SIG-M5 (cell line): ENCODE measurements at regions not wholly inside any gene's neighbourhood (a gene's known extent, or its start where the extent isn't known, plus 50 kb on each side); places are given as distances from the start of the nearest gene placed in this dataset.

ENCODE experiments used
- DNase-seq: peaks from one replicate; lab custom pipeline; 2025; lab: John Stamatoyannopoulos, UW

DNA sequence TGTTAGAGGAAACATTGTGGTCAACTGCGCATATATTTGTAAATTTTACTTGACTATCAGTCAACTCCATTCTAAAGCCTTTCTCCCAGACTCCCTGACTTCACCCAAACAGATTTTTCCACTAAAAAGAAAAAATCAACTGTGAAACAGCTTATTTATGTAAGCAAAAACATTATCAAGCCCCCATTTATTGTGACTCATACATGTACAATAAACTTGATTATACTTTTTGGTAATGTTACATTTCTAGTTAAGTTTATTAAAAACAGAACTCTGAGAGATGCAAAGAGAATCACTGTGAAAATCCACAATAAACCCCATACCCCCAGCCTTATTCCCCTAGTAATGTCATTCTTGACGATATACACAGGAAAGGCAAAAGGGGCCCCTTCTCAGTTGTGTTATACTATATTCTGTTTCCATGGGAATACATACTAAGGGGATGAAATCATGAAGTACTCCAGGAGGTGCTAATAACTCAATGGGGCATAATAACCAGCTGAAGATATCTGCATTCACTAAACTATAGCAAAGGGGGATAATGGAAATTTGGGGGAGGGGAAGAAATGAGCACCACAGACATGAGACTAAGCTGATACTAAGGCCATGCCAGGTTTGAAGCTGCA lies 616.0 kb downstream of the ACTL7B start:
- no peak for DNase-seq

DNA sequence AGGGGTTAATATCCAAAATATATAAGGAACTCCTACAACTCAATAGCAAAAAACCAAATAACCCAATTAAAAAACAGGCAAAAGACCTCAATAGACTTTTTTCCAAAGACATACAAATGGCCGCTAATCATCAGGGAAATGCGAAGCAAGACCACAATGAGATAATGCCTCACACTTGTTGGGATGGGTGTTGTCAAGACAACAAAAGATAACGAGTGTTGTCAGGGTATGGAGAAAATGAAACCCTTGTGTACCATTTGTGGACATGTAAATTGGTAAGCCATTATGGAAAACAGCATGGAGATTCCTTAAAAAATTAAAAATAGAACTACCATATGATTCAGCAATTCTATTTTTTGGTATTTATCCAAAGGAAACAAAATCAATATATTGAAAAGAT lies 620.2 kb downstream of the ACTL7B start:
- DNase-seq = no peak

DNA sequence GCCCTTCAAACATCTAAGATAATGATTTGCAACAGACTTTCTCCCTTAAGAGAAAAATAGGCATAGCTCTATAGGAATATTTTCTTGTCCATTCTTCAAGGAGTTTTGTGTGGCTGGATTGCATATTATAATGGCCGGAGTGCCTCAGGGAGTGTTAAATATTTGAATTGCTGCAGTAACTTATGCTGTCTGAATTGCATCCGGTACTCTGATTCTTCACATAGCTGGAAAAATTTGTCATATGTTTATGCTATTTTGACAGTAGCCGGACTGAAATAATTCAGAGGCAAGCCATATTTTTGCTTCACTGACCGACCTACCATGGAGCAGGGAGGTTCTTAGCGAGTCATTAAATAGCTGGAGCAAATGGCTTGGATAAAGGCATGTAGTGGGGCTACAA lies 621.0 kb downstream of the ACTL7B start:
- DNase-seq = no peak

DNA sequence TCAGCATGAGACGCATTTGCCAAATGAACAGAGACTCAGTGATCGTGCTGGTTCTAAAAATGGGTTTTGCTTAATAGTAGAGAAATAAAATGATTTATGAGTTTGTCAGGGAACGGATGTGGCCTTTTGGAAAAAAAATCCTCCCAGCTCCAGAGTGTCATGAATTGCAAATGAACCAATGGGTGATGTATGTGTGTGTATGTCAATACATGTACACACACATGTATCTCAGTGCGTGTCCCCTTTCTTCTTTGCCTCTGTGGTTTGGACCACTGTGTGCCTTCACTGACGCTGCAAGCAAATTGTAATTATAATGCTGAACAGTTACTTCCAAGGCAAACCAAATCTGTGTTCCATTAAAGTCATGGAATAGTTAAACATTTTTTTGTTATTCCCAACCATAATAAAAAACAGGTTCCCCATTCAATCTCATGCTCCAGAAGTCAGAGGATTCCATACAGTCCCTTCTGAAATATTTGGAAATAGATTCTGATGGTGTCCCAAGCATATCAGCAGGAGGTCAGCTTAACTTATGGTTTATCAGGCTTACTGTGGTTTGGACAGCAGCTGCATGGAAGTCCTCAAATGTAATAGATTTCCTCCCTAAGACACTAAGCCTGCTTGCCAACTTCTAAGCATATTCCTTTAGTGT lies 630.5 kb downstream of the ACTL7B start:
- no peak for DNase-seq

DNA sequence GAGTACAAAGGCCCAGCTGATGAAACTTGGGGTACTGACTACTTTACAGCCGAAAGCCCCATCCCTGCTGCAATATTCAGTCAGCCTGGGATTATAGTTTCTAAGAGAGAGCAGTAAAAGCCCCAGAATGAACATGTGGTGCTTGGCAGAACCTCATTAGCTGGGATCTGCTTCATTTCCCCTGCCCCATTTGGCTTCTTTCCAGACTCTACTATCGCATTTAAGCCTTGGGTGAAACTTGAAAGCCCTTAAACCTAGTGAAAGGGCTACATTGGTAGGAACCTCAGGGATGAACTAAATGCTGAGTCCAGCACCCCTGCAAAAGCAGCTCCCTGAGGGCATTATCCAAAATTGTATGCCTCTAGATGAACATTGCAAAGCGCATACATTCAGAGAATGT lies 631.1 kb downstream of the ACTL7B start:
- DNase-seq = no peak

DNA sequence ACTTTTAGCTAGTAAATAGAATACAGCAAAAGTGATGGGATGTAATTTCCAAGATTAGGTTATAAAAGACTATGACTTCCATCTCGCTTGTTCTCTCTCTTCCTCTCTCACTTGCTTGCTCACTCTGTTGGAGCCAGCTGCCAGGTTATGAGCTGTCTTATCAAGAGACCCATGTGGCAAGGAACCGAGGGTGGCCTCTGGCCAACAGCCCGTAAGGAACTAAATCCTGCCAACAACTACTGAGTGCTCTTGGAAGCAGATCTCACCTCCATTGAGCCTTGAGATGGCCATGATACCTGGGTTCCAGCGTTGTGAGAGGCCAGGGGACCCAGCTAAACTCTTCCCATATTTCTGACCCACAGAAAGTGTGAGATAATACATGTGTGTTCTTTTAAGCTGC lies 636.1 kb downstream of the ACTL7B start:
- no peak for DNase-seq

DNA sequence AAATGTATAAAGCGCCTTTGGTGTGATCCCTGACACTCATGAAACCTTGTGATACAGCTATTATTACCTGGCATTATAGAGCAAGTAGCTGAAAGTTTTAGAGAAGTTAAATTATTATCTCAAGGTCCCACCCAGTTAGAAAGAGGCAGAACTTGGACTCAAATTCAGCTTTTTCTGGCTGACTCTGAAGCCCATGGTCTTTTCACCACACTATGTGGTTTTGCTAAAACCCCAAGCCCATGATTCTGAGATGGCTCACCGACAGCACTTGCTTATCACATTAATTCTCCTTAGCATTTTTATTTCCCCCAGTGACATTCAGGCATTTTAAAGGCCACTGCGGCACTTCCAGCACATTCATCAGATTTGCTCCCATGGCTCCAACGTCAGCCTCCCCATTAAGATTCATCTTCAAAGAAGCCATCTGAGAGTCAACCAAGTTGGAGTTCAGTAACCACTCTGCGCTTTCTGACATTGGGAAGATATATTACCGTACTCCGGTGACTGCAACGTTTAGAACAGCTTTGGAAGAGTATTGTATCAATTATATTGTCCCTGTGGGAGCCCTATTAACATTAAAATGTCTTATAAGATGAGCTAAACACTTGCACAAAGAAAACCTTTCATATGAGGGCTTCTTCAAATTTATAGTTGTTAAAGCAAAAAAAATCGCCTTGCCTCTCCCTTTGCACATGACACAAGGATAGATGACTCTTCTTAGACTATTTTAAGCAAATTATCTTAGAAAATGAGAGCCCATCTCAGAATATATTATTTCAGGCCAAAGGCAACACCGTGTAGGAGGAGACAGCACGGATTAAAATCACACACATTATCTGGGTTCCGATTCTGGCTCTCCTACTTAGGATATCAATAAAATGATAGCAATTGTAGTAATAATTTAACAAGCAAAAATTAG lies 638.1 kb downstream of the ACTL7B start:
- no peak for DNase-seq

DNA sequence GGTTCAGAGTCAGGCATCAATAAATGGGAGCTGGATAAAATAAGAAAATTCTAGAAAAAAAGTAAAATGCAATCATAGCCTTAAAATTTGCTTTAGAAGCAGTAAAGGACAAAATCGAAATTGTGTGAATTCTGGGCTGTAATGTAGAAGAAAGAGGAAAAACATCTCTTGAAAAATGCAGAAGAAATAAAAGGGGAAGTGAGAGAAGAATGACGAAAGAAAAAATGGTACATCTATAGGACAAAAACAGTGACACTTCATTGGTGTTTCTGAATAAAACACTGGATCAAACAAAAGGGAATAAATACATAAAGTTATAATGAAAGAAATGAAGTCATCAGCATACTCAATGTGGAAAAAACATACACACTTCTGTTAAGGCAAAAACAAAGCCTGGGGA lies 642.3 kb downstream of the ACTL7B start:
- DNase-seq = peak; percentile 5

DNA sequence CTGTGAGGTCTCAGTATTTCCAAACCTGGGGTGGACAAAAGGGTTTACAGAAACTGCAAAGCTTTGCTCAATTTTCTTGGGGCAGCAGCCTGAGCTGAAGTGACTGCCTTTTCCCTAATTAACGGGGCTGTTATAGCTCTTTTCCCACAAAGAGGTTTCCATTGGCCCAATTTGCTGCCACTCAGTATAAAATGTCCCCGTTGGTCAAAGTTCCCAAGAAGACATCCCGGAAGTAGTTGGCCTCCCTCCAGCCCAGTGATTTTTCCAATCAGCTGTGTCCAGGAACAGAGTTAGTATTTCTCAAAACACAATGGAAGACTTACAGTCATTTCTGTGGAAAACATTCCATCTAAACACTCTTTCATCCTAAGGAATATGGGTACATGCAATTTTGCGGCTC lies 643.6 kb downstream of the ACTL7B start:
- DNase-seq = no peak

DNA sequence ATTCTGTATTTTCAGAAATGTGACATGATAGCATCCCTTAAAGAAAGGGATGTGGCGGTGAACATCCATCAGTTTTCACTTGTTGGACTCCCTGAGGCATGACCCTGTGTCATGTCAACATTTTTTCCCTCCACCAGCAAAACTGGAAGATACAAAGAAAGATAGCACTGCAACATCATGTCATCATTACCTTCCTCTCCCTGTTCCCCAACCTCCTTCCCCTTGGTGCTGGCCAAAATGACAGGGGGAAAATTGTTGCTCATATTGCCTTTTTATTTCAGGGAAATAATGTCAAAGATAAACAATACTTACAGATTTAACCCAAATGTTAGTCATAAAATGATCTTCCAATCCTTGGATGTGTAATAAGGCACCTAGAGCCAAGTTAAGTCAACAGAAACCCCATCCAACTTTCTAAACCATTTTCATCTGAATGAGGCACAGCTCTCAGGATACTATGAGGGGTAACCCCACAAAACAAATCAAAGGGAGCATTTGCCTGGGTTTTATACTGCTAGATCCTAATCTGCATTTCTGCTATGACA lies 644.3 kb downstream of the ACTL7B start:
- no peak for DNase-seq

DNA sequence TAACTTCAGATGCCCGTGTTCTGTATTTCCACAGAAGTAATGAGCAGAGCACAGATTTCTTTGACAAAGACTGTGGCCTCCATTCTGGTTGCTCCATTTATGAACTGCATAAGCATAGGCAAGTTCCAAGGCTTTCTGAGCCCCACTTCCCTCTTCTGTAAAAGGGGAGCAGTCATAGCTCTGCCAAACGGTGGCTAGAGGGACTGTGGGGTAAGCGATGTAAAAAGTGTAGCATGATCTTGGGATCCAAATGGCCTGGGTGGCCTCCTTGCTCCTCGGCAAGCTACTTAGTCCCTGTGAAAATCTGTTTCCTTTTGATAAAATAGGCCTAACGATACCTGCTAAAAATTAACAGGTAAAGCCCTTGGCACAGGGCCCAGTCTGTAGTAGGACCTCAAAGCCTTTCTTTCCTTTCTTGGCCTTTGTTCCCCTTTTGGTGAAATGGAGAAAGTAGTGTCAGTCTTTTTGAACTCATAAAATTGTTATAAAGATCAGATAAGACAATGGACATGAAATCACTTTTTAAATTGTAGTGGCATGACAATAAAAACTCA lies 646.6 kb downstream of the ACTL7B start:
- no peak for DNase-seq

DNA sequence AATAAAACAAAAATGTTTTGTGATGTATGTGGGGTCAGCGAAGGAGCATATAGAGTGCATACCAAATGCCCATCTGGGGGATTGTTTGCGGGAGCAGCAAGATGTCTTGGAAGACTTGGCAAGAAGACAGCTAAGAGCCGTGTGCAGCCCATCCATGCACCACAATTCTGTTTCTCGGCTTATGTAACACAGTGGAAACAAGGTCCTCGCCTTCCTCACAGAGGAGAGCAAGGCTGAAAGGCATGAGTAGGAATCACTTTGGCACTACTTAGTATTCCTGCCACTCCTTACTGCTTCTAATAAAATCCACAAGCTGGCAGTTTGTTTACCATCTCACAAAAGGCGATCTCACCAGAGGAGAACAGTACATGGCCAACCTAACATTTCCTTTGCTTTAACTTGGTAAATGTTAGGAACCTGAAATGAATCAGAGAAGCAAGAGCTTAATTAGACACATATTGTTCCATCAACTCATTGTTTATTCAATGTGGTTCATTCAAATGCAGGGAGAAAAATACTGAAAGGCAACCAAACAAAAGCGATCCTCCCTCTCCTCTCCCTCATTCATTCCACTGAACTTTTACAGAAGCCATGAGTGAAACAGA lies 648.1 kb downstream of the ACTL7B start:
- no peak for DNase-seq

DNA sequence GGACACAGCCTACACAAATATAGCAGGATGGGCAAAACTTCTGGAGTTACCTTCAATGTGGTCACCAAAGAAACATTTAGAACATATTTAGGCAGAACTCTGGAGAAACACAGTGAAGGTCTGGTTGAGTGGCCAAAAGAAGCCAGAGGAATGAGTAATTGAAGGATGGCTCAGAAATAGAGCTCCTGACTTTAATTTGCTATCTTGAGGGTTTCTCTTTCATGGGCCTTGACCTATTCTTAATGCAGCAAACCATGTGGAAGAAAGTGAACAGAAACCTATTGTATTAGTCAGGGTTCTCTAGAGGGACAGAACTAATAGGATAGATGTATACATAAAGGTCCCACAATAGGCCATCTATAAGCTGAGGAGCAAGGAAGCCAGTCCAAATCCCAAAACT lies 650.5 kb downstream of the ACTL7B start:
- no peak for DNase-seq

DNA sequence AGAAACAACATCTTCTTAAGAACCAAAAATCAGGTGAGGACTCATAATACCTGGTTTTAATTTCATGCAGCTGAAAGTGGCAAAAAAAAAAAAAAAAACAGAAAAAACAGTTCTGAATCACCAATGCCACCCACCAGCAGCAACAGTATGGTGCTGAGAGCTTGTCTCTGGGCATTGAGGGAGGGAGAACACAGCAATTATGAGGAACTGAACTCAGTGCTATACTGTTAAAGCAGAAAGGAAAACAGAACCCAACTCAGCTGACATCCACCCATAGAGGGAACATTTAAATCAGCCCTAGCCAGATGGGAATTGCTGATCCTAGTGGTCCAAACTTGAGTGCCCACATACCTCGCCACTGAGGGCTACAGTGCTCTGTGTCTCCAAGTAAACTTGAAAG lies 657.9 kb downstream of the ACTL7B start:
- DNase-seq = no peak

DNA sequence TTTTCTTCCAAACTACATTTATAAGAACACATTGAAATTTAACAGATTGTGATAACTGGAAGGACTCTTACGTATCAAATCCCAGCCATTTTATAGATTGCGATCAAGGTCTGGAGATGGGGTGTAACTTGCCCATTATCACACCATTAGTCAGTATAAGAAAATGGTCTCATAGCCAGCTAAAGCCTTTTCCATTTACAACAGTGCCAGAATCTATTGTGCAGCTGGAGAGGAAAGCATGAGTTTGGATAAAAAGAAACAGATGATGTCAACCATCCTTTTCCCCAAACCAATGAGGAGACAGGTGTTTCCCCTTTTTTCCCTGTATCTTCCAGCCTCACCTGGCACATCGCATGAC lies 658.8 kb downstream of the ACTL7B start:
- DNase-seq = no peak

DNA sequence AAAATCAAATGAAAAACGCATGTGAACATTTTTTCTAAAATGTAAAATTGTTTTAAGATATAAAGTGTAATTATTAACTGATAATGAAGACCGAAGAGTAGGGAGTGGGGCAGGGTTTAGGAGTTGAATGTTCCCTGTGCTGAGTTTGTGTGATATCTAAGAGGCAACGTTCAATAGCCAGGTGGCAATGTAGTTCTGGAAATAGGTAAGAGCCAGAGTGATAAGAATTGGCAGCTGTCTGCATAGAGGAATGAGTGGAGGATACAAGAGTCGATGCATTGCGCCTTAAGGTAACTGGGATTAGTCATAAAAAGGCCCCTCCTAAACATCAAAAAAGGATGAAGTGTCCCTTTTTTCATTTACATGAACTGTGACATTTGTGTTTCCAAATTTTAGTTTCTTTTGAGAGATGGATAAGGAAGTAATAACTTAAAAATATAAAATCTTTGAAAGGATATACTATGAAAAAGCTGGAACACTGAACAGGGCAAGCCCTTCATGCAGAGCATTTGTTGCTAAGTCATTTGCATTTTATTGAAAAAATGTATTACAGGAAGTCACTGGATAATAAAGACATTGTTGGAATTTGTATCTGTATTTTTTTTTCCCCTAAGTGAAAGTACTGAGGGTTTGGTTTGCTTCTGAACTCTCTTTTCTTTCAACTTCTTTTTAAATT lies 659.3 kb downstream of the ACTL7B start:
- DNase-seq = no peak

DNA sequence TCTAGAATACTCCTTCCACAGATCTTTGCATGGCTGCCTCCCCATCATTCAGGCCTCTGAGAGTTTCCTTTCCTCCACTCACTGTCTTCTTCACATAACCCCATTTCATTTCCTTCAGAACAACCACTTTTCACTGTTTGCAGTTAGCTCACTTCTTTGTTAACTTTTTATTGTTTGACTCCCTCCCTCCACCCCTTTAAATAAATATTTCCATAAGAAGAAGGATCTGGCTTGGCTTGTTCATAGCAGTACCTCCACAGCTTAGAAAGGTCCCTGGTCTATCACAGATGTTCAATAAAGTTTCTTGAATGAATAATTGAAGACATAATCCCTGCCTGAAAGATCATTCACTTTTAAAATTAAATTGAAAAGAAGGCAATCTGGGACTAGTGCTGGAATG lies 661.6 kb downstream of the ACTL7B start:
- no peak for DNase-seq

DNA sequence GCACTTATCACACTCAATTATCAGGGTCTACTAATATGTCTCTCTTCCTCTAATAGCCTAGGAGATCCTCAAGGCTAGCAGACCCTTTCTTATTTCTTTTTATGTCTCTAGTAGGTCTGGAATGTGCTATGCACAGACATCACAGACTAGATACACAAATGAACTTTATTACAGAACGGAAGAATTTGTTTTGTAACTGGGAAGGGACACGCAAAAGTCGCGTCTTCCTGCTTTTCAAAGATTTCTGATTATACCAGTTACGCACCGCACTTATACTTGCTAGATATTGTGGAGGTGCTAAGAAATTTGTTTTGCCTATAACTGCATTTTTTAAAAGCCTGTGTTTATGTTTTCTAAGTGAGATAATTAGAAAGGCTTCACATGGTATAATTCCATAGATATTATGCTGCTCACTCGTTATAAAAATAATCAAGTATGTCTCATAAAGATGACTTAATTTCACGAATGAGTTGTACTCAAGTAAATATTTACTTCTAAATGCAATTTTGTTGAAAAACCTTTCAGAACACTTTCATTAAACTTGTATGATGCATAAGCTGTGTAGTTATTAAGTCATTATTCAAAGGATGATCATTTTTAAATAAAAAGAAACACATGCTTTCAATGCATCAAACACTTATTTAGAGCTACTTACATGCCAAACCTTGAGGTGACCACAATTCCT lies 662.6 kb downstream of the ACTL7B start:
- no peak for DNase-seq

DNA sequence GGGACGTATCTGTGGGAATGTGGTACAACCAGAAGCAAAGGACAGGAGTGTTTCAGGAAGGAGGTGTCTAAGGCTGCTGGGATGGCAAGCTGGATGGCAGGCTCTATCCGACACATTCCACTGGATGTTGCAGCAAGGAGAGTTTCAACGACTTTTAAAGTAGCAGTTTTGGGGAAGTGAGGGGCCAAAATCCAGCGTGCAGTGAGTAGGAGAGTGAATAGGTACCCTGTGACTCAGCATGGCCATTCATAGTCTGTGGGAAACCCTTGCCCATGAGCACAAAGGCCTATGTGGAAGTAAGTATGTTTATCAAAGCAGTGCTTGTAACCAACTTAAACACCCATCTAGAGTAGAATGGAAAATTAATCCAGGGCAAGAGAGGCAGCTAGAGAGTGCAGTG lies 664.7 kb downstream of the ACTL7B start:
- no peak for DNase-seq

DNA sequence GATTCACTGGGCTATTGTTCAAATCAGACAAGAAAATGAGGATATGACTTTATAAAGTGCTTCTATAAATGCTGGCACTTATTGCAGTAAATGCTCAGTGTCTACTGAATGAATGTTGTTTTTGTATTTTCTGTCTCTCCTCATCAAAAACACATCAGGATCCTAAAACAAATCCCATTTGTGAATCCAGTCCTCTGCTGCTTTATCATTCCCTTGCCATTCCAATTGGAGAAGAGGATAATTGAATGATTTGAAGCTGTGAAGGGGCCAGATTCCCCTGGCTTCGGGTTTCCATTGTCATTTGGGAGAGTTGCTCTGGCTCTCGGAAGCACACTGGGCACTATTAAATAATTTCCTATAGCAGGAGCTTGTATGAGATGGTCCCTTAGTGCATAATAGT lies 666.8 kb downstream of the ACTL7B start:
- DNase-seq = no peak

DNA sequence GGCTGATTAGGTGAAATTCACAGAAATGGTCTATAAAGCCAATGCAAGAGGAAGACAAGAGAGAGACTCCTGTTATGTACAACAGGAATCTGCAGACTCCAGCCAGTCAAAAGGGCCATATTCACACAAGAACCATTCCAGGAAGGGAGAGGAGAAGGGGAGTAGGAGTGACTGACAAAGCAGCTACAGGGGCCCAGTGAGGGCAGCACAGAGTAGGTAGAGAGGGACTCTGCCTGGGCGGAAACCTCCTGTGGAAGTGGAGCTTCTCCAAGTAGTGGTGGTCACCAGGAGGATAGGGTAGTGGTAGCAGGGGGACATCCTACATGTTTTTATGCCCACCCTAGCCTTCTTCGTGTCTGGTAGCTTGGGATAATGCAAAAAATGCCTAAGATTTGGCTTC lies 667.3 kb downstream of the ACTL7B start:
- DNase-seq = no peak
